Heart left ventricle (tissue), 16 donors: ENCODE measurements at regions not wholly inside any gene's neighbourhood (a gene's known extent, or its start where the extent isn't known, plus 50 kb on each side); places are given as distances from the start of the nearest gene placed in this dataset.

Source experiments
- ATAC-seq, 4 donors: fragments of 200-7000 bp; cut with Tn5 transposase; one replicate each; pipeline ENCODE4 v1.9.1; 2020 to 2022; ENCODE audit warnings: moderate library complexity in 4 of 4, mild to moderate bottlenecking in 3 of 4, moderate number of reproducible peaks in 1 of 4
- DNase-seq, 5 donors: peaks; one replicate each; pipeline ENCODE4 v3.0.0-alpha.2; 2020
- H3K27ac ChIP-seq, 12 donors: fragments of 200-600 bp; sonication (generic) in 4 of 12; one replicate each; pipeline versions ENCODE4 v1.5.0 to v1.8.0; 2016 to 2022; ENCODE audit warnings: mild to moderate bottlenecking in 2 of 12
- H3K27me3 ChIP-seq, 9 donors: fragments of 200-600 bp; sonication (generic) in 2 of 9; one replicate each; pipeline versions ENCODE4 v1.5.1 to v1.8.0; 2016 to 2022; ENCODE audit warnings: mild to moderate bottlenecking in 3 of 9
- H3K36me3 ChIP-seq, 9 donors: fragments of 200-600 bp; sonication (generic) in 2 of 9; one replicate each; pipeline versions ENCODE4 v1.5.0 to v1.8.0; 2018 to 2022; ENCODE audit warnings: mild to moderate bottlenecking in 2 of 9
- H3K4me1 ChIP-seq, 12 donors: fragments of 200-600 bp; sonication (generic) in 4 of 12; one replicate each; pipeline versions ENCODE4 v1.5.0 to v1.8.0; 2016 to 2022; ENCODE audit warnings: mild to moderate bottlenecking in 3 of 12
- H3K4me3 ChIP-seq, 12 donors: fragments of 200-600 bp; sonication (generic) in 4 of 12; one replicate each; pipeline versions ENCODE4 v1.5.0 to v1.8.0; 2017 to 2022; ENCODE audit warnings: mild to moderate bottlenecking in 9 of 12, moderate library complexity in 4 of 12
- H3K9me3 ChIP-seq, 12 donors: fragments of 200-600 bp; sonication (generic) in 4 of 12; one replicate each; pipeline versions ENCODE4 v1.5.0 to v1.8.0; 2016 to 2022; ENCODE audit warnings: mild to moderate bottlenecking in 1 of 12
- CTCF ChIP-seq, 12 donors: fragments of 200-600 bp; sonication (generic) in 4 of 12; IDR thresholded peaks; one replicate each; pipeline versions ENCODE4 v1.5.0 to v1.8.0; 2018 to 2022; ENCODE audit warnings: antibody characterized with exemption in 12 of 12, mild to moderate bottlenecking in 5 of 12
- POLR2A ChIP-seq, 2 donors: fragments of 450-650 bp; IDR thresholded peaks; one replicate each; pipeline ENCODE4 v1.6.1; 2017; ENCODE audit warnings: antibody characterized with exemption in 2 of 2, mild to moderate bottlenecking in 2 of 2, moderate library complexity in 2 of 2
- WGBS, 4 donors: extraction: QIAGEN DNeasy Blood & Tissue Kit in 2 of 4; methylation state at CpG; one replicate each; pipeline versions ENCODE4 v1.1.5 to v1.1.7; 2013 to 2018; 5-methylcytosine and 5-hydroxymethylcytosine counted together
- intact Hi-C, 10 donors: fragments of 100-400 bp; cut with DNase I; formaldehyde crosslinking; loops; one replicate each; pipeline versions ENCODE4 v1.11.1 to v1.14.2; 2022
- donor health status: ischemic (EF 13 %, LVEDD 7.1; RV severe dilation, severe dysfunction).
- donor health status: healthy with polysubstance abuse.
- donor health status: DM: no; HTN: yes; CAD: no.
- donor health status: DM: no; HTN: no; CAD: no.
- donor health status: ischemic (EF 25% LVEDD 6.9; RV normal size, moderate dysfunction).
- donor health status: ischemic (EF 25% LVEDD 5.7; RV mildly dilated, moderate dysfunction).
- donor health status: healthy.
- donor health status: DM: yes; HTN: yes; CAD: no.
- donor health status: ischemic (EF 35%, LVEDD 5.7; RV mildly dilated, moderate dysfunction).
- donor health status: nonischemic (EF 11% LVEDD 7.7; RV severe dilation, severe dysfunction).
- donor health status: DM: yes; HTN: yes; CAD: no.
- donor health status: PGD.
- donor health status: ischemic (EF 29% LVEDD 5.4; RV normal size, mild dysfunction).
- donor health status: nonischemic (EF 23%, LVEDD 6.1; RV moderate dilation, normal function).

- TF ChIP-seq CTCF (IDR thresholded peaks at IDR 0.05): no peak
- no peak for TF ChIP-seq POLR2A (IDR thresholded peaks at IDR 0.05)
- H3K4me1 ChIP-seq: no peaks in the 10 kb centered on the region
- intact Hi-C loops: no loop called here
- no peaks in the 10 kb centered on the region for H3K9me3 ChIP-seq
- no peaks in the 10 kb centered on the region for H3K27me3 ChIP-seq
- no peak overlapping the region for H3K27ac ChIP-seq
- 76 to 81% (median 80%) methylated on average over 4 of the region's 4 CpGs for WGBS, 4 donors
- ATAC-seq (no peak), DNase-seq (no peak)
- H3K36me3 ChIP-seq: no peaks in the 10 kb centered on the region
- no peak overlapping the region for H3K4me3 ChIP-seq
These were observed 1388.0 kb downstream of the EFNB2 start for GRCh38 chr13:105147461-105147860.

GRCh38 chr13:105144936-105145335 lies 1390.5 kb downstream of the EFNB2 start:
- intact Hi-C loops: no loop called here
- WGBS, 4 donors: 77 to 96% (median 85%) methylated on average over 3 of the region's 3 CpGs
- no peak for ATAC-seq
- Histone ChIP-seq H3K4me3 (no peak overlapping the region), H3K9me3 (no peaks in the 10 kb centered on the region), H3K27me3 (no peaks in the 10 kb centered on the region), H3K36me3 (no peaks in the 10 kb centered on the region), H3K27ac (no peak overlapping the region), H3K4me1 (peaks cover 0 to 3% (median 0%) of the 10 kb centered on the region in 12 donors)
- DNase-seq: no peak
- TF ChIP-seq CTCF (IDR thresholded peaks at IDR 0.05) (no peak), POLR2A (IDR thresholded peaks at IDR 0.05) (no peak)

GRCh38 chr13:105144020-105144419 lies 1391.4 kb downstream of the EFNB2 start:
- intact Hi-C loops: no loop called here
- Histone ChIP-seq H3K27me3 (no peaks in the 10 kb centered on the region), H3K27ac (no peak overlapping the region), H3K9me3 (no peaks in the 10 kb centered on the region), H3K36me3 (no peaks in the 10 kb centered on the region), H3K4me3 (no peak overlapping the region), H3K4me1 (peaks cover 0 to 6% (median 0%) of the 10 kb centered on the region in 12 donors)
- WGBS, 4 donors: 75 to 97% (median 86%) methylated on average over 3 of the region's 3 CpGs
- no peak for DNase-seq
- no peak for ATAC-seq
- no peak for TF ChIP-seq CTCF (IDR thresholded peaks at IDR 0.05)
- TF ChIP-seq POLR2A (IDR thresholded peaks at IDR 0.05): no peak

- H3K27ac ChIP-seq: no peak overlapping the region
- intact Hi-C loops: no loop called here
- peaks cover 0 to 9% (median 0%) of the 10 kb centered on the region in 12 donors for H3K4me1 ChIP-seq
- no peak for DNase-seq
- H3K36me3 ChIP-seq: no peaks in the 10 kb centered on the region
- H3K9me3 ChIP-seq: no peaks in the 10 kb centered on the region
- 28 to 64% (median 48%) methylated on average over 2 of the region's 2 CpGs for WGBS, 4 donors
- no peak for TF ChIP-seq CTCF (IDR thresholded peaks at IDR 0.05)
- no peak for TF ChIP-seq POLR2A (IDR thresholded peaks at IDR 0.05)
- no peak for ATAC-seq
- no peaks in the 10 kb centered on the region for H3K27me3 ChIP-seq
- H3K4me3 ChIP-seq: no peak overlapping the region
These were observed 1392.9 kb downstream of the EFNB2 start for GRCh38 chr13:105142556-105142955.
